HG02973 (cell line): ENCODE measurements at regions not wholly inside any gene's neighbourhood (a gene's known extent, or its start where the extent isn't known, plus 50 kb on each side); places are given as distances from the start of the nearest gene placed in this dataset.

Experiments used
- ATAC-seq: cut with Tn5 transposase; IDR thresholded peaks from one replicate; pipeline ENCODE4 v1.9.1; 2021; ENCODE audit warnings: moderate library complexity; ENCODE audit not compliant: unreplicated experiment

GRCh38 chr6:132934496-132934895, 120.1 kb downstream of the RPS12 start:
- no peak for ATAC-seq

GRCh38 chr6:132936646-132937045, 122.3 kb downstream of the RPS12 start:
- no peak for ATAC-seq

- no peak for ATAC-seq
Measured at GRCh38 chr6:132937466-132937906, 123.1 kb downstream of the RPS12 start.

- ATAC-seq, result no peak
Measured at GRCh38 chr6:132948889-132949288, 134.5 kb downstream of the RPS12 start.

GRCh38 chr6:132950566-132950965, 136.2 kb downstream of the RPS12 start:
- no peak for ATAC-seq

GRCh38 chr6:132952031-132952867, 137.9 kb downstream of the RPS12 start:
- no peak for ATAC-seq

GRCh38 chr6:132952986-132953385, 138.6 kb downstream of the RPS12 start:
- no peak for ATAC-seq

- ATAC-seq, result no peak
Measured at GRCh38 chr6:132954222-132954621, 139.9 kb downstream of the RPS12 start.

- ATAC-seq, result no peak
Measured at GRCh38 chr6:132954936-132955335, 140.6 kb downstream of the RPS12 start.

- no peak for ATAC-seq
Measured at GRCh38 chr6:132959639-132960326, 145.4 kb downstream of the RPS12 start.

- ATAC-seq, result no peak
Measured at GRCh38 chr6:132960720-132961119, 146.4 kb downstream of the RPS12 start.

- ATAC-seq, result no peak
Measured at GRCh38 chr6:132961122-132961521, 146.8 kb downstream of the RPS12 start.

- no peak for ATAC-seq
Measured at GRCh38 chr6:132961610-132962009, 147.2 kb downstream of the RPS12 start.

- peak; percentile 94 for ATAC-seq
Measured at GRCh38 chr6:132962936-132963868, 148.8 kb downstream of the RPS12 start.

- no peak for ATAC-seq
Measured at GRCh38 chr6:132964101-132964867, 149.9 kb downstream of the RPS12 start.

- ATAC-seq, result no peak
Measured at GRCh38 chr6:132964868-132965382, 150.6 kb downstream of the RPS12 start.

GRCh38 chr6:132967871-132968270, 153.5 kb downstream of the RPS12 start:
- no peak for ATAC-seq

- ATAC-seq, result no peak
Measured at GRCh38 chr6:132968419-132968950, 154.1 kb downstream of the RPS12 start.

- no peak for ATAC-seq
Measured at GRCh38 chr6:132969196-132969595, 154.8 kb downstream of the RPS12 start.

GRCh38 chr6:132971676-132972075, 157.3 kb downstream of the RPS12 start:
- no peak for ATAC-seq
